Ishikawa (cell line): ENCODE measurements at regions not wholly inside any gene's neighbourhood (a gene's known extent, or its start where the extent isn't known, plus 50 kb on each side); places are given as distances from the start of the nearest gene placed in this dataset.

ENCODE experiments used
- CEBPB ChIP-seq: IDR thresholded peaks from 2 replicates; pipeline ENCODE4 v1.6.1; 2012
- CREB1 ChIP-seq: IDR thresholded peaks from 2 replicates; pipeline ENCODE4 v1.6.1; 2012; ENCODE audit warnings: low read depth
- EGR1 ChIP-seq: IDR thresholded peaks from 2 replicates; pipeline ENCODE4 v1.6.1; 2012
- EP300 ChIP-seq: IDR thresholded peaks from 2 replicates; pipeline ENCODE4 v1.6.1; 2012; ENCODE audit warnings: borderline replicate concordance
- FOXM1 ChIP-seq: IDR thresholded peaks from 2 replicates; pipeline ENCODE4 v1.6.1; 2012; ENCODE audit warnings: low read depth, borderline replicate concordance
- MAX ChIP-seq: IDR thresholded peaks from 2 replicates; pipeline ENCODE4 v1.6.1; 2012
- RAD21 ChIP-seq: IDR thresholded peaks from 2 replicates; pipeline ENCODE4 v1.6.1; 2012; ENCODE audit warnings: low read depth
- REST ChIP-seq: IDR thresholded peaks from 2 replicates; pipeline ENCODE4 v1.6.1; 2012; ENCODE audit warnings: low read depth, mild to moderate bottlenecking
- TAF1 ChIP-seq: IDR thresholded peaks from 2 replicates; pipeline ENCODE4 v1.6.1; 2012; ENCODE audit warnings: low read depth, mild to moderate bottlenecking
- TCF12 ChIP-seq: IDR thresholded peaks from 2 replicates; pipeline ENCODE4 v1.6.1; 2012; ENCODE audit warnings: low read depth
- USF1 ChIP-seq: IDR thresholded peaks from 2 replicates; pipeline ENCODE4 v1.6.1; 2012
- YY1 ChIP-seq: IDR thresholded peaks from 2 replicates; pipeline ENCODE4 v1.6.1; 2012; ENCODE audit warnings: low read depth

- TF ChIP-seq MAX: no peak
- TF ChIP-seq RAD21: no peak
- no peak for TF ChIP-seq YY1
- no peak for TF ChIP-seq CREB1
- no peak for TF ChIP-seq EP300
- TF ChIP-seq EGR1: no peak
- no peak for TF ChIP-seq TAF1
- TF ChIP-seq USF1: no peak
- no peak for TF ChIP-seq REST
- no peak for TF ChIP-seq FOXM1
- no peak for TF ChIP-seq CEBPB
- TF ChIP-seq TCF12: no peak
Measured at GRCh38 chr5:35561396-35561795, 56.3 kb upstream of the SPEF2 start.
